Stromal cell of bone marrow (primary cell): ENCODE measurements at regions not wholly inside any gene's neighbourhood (a gene's known extent, or its start where the extent isn't known, plus 50 kb on each side); places are given as distances from the start of the nearest gene placed in this dataset.

Experiments
- DNase-seq: peaks from one replicate; pipeline ENCODE4 v3.0.0-alpha.2; 2012; ENCODE audit warnings: low read depth

DNA sequence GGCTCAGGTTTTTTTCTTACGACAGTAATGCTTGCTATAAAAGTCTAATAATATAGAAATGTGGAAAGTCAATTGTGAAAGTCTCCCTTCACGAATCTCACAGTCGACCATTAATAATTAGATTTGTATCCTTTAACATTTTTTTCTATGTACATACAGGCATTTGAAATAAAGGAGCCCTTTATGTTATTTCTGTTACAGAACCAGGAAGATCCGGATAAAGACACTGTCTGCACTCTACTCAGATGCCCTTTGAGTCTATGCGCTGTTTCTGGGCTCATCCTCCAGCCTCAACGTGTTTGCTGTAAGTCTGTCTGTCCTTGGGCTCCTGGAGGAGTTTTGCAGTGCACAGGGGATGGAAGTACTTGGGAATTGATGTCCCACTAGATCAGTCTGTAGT lies 212.2 kb upstream of the ATP2B1 start:
- DNase-seq: no peak

DNA sequence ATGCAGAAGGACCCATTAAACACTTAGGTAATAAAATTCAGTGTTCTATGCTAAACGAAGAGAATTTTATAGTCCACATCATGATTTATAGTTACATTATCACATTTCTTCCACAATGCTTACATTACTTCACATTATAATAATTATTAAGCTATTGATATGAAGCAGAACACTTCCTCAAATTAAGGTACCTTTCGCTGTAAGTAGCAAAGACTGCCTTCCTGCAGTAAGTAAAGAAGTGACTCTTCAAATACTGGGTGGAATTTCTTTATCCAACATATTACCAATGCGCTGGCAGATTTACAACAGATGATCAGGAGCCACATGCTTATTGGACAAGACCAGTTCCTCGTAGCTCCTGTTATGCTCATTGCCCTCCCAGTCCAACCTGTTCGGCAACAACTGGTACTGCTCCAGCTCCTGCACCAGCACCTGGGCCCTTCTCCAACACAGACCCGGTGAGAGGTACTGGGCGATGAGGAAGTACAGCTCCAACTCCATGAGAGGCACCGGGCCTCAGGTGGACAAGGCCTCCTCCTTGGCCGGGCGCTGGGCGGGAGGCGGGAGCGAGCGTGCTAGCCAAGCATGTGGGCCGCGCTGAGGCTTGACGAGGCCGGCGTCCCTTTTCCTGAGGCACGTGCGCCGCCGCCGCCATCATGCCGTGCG lies 210.7 kb upstream of the ATP2B1 start:
- DNase-seq: no peak

DNA sequence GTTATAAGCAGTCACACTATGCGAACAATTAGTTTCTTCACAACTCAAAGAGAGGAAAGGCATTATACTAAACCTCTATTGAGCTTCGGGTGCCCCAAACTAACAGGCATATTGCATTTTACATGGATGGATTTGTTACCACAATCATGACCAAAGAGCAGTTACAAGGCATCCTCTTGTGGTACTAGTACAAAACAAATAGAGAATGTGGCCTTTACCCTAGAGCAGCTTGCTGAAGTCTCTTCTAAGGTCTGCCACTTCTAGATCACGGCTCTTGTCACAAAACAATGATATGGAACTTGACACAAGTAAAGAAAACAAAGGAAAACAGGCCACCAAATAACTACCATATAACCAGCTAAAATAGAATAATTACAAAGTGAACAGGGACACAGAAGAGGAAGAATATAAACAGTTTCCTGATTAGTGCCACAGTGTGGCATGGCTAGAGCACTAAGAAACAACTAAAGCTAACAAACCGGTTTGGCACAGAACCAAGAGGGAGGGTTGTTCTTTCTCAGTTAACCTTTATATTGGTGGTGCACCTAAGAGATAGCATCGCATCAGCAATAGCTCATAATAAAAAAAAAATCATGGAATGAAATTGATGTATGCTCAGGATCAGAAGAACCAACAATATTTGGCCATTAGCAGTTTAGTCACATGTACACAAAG lies 209.7 kb upstream of the ATP2B1 start:
- DNase-seq: no peak

DNA sequence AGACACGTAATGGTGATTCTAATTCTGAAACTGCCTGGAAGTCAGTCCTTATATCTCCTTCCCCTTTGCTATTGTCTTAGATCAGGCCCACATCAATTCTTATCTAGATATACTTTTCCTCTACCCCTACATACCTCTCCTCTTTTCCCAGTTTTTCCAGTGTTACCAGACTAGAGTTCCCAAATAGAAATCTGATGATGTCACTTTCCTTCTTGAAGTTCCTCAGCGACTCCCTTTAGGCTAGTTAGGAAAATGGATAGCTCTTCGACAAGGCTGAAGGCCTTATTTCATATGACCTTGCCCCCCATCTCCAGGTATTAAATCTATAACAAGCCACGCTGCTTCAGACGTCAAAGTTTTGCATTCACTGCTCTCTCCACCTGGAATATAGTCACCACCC lies 201.1 kb upstream of the ATP2B1 start:
- DNase-seq: no peak

DNA sequence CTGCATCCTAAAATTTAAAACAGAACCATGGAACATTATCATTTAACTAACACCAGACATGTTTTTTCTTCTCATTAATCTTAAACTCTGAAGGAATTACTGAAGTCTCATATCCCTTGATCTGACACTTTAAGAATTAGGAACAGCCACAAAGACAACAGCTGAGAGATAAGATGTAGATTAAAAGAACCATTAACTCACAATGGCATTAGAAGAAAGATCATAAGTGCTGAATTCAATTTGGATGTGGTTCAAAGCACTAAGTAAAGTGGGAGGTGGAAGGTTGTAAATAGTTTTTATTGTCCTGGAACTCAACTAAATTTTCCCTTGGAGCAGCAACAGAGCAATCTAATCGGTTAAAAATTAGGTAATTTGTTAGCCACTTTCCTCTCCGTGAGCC lies 199.0 kb upstream of the ATP2B1 start:
- no peak for DNase-seq

DNA sequence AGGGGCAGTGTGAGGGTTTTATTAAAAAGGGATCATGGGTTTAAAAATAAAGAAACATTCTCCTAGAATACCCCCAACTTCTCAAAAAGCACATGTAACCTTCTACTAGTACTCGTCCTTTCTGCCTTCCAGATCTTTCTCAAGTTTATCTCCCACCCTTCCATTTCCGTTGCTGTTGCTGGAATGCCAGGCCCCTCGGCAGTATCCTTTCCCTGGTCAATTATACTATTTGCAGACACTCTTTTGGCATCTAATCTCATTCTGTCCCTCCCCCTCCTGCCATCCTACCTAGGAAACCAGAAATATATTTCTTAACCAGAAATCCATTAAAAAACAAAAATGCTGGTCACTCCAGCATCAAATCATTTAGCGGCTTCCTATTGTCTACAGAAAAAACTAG lies 198.2 kb upstream of the ATP2B1 start:
- no peak for DNase-seq

DNA sequence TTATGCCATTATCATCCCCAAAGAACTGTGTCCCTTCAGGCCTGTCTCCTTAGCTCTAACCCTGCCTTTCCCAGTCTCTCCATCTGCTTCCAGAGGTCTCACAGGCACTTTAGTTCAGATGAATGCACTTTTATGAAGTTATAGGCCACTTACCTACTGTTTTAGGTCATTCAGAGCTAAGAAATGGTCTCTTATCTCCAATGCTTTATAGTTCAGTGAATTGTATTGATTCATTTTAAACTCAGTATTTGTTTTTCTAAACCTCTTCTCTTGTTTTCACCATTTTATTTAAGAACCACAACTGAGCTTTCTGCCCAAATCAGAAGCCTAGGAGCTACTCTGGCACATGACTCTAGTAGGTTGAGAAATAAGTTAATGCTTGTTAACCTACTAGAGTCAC lies 197.5 kb upstream of the ATP2B1 start:
- no peak for DNase-seq

DNA sequence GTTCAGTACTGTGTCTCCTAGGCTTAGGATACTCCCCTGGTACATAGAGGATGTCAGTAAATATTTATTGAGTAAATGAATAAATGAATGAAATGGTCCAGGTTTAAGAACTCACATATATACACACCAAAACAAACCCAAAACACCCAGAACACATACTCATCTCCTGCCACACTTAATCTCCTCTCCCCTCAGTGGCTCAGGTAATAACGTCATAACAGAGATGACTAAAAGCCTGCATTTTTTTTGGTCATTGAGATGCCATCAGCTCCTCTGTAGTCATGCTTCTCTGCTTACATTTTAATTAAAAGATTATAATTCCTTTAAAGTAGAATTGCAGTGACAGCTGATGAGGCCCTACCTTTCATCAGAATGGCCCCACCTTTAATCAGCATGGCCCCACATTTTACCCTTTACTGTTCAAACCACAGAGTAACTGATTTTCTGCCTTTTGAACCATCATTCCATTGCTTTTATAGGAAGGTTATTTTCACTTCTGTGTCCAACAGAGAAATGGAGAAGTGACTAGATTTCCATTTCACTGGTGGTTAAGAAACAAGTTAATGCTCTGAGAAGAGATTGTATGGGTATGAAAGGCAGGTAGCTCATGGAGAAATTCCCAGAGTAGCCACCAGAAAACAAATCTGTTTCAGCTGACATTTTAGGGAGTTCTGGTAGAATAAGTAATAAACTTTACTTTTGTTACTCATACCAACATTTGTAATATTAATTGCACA lies 193.4 kb upstream of the ATP2B1 start:
- DNase-seq: no peak

DNA sequence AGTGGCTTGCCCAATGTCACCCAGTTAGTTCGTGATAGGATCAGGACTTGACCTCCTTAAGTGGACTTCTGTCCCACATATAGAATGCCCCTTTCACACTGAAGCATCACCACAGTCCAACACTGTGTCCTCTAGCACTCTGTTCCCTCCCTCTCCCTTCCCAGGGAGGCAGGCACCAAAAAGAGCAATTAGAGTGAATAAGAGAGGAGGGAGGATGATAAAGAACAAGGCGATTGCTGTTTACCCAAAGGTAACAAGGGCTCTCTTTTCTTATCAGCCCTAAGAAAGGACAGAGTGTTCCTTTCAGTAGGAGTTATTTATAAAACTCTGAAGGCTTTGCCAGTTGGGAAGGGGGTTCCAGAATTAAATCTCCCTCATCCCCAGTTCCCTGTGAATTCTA lies 192.7 kb upstream of the ATP2B1 start:
- DNase-seq: no peak

DNA sequence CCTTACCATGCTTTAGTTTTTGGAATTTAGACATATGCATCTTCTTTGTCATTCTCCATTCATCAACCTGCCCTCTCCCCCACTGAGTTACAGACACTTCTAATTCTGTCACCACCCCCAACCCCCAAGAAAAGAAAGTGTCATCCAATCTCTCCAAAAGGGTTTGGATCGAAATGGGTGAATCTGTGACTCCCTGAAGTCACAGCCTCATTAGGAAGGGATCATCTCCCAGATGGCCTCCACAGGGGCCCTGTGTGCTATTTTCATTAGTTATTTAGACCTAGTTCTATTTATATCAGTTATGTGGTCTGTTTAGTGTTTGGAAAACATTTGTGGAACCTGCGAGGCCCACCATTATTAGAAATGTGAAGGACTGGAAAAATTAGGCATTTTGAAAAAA lies 191.0 kb upstream of the ATP2B1 start:
- no peak for DNase-seq

DNA sequence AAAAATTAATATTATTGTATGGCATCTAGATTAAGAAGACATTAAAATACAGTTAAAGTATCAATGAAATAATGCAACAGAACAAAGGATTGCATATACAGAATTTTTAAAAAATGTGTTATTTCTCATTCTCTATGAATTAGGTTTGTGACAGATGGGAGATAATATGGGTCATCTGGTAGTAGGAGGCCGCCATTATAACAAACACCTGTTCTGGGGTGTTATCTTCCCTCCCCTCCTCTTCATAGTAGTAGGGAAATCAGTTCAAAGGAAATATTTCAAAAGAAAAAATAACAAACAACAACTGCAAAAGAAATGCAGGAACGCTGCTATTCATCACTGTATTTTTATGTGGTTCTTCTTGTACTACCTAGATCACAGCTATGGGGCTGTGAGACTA lies 187.0 kb upstream of the ATP2B1 start:
- DNase-seq: no peak

DNA sequence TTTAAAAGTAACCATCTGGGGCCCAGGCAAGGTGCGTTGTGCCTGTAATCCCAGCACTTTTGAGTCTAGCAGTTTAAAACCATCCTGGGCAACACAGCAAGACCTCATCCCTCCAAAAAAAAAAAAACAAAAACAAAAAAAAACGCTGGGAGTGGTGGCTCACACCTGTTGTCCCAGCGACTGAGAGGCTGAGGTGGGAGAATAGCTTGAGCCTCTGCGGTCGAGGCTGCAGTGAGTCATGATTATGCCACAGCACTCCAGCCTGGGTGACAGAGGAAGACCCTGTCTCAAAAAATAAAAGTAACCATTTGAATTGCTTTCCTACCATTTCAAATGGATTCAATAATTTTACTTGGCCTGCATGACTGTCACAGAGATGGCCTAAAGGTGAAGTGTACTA lies 186.5 kb upstream of the ATP2B1 start:
- no peak for DNase-seq

DNA sequence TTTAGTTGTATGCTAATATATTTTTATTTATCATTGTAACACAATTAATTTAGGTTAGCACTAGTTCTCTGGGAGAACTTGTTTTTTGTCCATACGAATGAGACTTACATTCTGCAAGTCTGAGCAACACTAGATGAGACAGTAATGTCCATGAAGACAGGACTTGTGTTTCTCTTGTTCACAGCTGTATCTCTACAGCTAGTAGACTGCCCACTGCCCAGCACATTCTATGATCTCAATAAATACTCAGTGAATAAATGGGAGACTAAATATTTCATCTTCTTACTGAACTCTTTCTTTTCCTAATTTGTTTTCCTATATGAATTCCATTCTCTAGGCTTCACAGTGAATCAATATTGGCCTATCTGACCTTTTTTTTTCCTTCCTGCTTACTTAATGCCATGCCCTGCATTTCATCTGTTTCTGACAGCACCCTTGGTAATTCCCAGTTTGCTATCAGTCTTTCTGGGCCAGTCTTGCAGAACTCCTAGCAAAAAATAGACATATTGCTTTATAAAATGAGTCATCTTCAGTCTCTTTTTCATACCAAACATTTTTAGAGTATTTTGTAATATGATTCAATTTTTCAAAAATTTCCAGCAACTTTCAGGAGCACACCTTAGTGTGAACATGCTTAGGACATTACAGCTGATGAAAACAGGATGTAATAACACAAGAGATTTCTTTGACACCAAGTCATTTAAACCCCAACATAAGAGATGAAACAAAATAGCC lies 185.5 kb upstream of the ATP2B1 start:
- no peak for DNase-seq

DNA sequence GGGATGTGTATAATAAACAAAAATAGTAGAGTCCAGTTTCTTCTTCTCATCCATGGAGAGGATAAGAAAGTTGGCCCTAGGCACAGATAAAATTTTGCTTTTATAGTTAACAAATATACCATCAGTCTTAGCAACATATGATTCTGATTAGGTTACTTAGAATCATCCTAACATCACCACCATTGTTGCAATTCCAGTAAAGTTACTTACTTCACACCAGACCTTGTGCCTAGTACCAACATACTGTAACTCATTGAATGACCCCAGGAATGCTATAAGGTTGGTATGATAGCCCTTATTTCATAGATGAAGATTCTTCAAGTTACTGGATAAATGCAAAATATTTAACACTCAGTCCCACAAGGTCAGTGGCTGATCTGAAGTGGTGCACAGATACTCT lies 183.8 kb upstream of the ATP2B1 start:
- DNase-seq: no peak

DNA sequence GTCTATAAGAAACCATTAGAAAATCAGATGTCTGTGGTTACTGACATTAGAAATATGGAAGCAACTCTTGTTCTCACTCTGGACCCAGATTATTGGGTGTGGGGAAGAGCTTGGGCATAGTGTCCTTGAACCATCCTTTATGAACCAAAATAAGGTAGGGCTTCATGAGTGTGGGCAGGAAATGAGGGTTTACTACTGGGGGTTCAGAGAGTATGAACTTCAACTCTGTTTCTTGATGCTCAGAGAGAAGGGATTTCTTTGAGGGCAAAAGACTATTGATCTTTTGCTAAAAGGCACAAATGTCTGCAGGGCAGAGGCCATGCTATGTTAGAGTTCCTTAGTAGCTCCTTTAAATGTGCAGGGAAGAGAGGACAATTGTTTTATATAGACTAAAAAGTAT lies 183.3 kb upstream of the ATP2B1 start:
- no peak for DNase-seq

DNA sequence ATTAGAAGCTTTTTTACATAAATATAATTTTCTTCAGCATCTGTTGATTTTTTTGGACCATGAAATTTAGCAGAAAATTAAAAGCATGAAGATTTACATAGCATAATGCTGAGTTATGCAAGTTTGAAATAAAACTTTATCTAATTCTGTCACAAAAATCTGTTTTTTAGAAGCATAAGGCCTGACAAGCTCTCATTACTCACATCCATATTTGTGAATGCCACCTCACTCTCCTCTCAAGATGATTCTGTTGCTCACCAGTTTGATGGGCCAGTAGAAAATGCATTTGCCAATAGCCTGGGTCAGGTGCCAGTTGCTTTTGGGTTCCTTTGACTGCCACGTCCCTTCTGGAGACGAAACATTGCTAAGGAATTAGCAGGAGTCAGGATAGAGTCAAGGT lies 181.5 kb upstream of the ATP2B1 start:
- DNase-seq: no peak

DNA sequence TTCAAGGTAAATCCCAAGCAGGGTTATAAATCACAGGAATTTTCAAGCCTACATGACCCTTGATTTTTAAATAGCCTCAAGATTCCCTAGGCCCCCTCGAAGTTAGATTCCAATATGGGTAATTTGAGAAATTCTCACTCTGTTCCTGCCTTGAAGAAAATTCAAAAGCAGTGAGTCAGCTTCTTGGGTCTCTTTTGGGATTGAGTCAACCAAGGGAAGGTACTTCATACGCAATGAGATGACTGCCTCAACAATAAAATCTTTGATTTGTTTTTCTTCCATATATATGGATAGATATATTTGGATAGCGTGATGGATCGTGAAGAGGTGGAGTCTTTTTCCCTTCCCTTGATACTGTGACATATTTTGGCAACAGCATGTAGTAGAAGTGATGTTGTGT lies 180.4 kb upstream of the ATP2B1 start:
- DNase-seq: no peak

DNA sequence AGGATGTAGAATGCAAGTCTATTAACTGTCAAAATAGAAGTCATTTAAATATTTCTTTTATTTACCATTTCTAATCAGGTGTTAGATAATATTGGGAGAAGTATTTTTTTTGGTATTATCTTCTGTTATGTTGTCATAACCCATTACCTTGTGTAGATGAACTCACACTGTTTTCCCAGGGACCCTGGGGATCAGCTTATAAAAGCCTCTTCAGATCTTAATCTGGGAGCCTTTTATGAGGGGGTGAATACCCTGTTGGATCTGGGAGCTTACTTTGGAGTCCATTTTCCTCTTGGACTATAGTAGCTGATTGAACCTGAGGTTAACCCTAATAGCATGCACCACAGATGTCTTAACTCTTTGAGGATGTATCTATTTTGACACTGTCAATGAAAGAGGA lies 176.3 kb upstream of the ATP2B1 start:
- no peak for DNase-seq

DNA sequence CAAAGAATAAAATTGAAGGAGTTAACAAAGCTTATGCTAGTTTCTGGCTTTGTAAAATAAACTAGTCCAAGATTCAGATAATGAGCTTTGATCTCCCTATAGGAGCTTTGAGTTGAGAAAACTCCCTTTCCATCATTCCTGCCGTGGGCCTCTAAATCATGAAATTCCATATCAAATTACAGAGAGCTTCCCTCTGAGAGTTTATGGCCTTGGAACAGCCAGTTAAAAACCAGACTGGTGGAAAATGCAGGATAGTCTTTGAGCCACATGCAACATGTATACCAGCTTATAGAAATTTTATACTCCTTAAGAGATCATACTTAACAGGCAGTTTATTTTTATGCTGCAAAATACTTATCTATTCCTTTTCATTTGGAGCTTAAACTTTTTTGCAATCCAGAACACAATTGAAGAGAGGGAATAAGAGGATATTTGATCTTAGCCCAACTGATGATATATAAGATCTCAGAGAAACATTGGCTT lies 175.8 kb upstream of the ATP2B1 start:
- DNase-seq: no peak

DNA sequence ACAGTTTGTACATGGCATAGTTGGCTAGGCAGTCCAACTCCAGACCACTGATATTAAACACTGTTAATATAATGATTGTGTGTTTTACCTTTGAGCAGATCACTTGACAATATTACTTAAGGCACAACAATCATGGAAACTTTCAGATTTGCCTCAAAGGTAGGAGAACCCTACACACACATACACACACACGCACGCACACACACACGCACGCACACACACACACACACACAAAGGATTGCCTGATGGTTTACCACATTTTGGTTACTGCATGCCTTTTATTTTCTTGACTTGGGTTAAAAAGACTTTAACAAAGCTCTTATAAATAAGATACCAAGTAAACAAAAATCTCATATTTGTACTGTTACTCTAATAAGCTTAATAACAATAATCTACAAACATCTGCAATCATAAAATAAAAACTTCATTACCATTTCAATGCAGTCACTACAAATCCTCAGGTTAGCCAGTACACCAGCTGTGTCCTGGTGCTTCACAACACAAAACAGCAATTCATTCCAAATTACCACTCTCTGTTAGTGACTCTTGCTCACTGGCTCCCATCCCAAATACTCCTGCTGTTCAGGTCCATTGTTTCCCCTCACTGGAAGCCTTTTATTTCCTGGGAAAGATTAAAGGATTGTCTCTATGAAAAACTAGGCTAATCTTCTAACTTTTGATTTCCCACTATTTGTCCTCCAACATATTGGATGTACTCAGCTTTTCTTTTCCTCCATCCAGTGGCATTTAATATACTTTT lies 175.2 kb upstream of the ATP2B1 start:
- DNase-seq: no peak

DNA sequence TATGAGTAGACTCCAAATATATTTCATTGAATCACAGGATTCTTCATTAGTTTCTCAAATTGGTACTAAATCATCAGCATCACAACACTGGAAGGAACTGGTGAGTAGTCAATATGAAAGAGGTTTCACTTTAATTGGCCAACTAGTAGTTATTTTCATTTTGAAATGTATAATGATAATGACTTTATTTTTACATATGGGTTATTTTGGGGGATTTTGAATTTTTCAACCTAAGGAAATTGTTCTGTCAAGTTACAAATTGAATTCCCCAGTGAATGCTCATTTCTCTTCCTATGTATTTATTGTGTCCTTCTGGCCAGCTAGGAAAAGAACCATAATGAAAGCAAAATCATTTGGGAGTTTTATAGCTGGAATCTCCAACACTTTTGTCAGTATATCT lies 174.2 kb upstream of the ATP2B1 start:
- DNase-seq: no peak

DNA sequence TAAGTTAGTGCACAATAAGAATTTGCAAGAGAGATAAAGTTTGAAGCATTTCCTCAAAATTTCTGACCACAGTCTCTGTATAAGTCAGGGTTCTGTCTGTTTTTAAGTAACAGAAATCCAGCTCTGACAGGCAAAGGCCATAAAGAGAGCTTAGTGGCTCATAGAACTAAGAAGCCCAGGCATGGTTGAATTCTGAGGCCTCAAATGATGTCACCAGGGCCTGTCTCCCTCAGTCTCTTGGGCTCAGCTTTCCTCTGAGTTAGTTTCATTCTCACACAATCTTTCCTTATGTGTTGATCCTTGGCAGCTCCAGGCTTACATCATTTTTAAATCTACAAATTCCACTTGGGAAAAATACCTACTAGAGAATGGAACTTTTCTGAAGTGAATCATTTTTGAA lies 173.4 kb upstream of the ATP2B1 start:
- peak; percentile 84 for DNase-seq
